ENCODE measurements at regions not wholly inside any gene's neighbourhood (a gene's known extent, or its start where the extent isn't known, plus 50 kb on each side); places are given as distances from the start of the nearest gene placed in this dataset.

DNA sequence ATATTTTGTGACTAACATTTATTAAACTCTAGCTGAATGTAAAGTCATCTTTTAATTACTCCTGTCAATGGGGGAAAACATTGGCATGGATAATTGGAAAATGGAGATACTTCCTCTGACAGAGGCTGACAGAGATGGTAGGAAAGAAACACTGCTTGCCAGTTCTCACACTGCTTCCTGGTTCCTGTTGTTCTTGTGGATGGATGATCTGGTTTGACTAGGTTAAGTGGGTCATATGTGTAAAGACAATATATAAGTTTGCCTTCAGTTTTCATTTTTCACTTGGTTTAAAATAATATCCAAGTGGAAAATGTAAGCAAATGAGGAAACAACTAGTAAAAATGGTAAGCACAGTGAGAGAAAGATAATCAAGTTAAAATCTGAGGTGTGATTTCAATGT lies 188.8 kb upstream of the CWC22 start:
- dilution Hi-C loops (cut with HindIII; ENCODE audit: low sequenced_read_pairs, unreplicated experiment) (no loop called here), in situ Hi-C loops (cut with MboI; ENCODE audit: low sequenced_read_pairs) (no loop called here)
- CTCF ChIA-PET: no interaction called here

More for the DNA sequence above, 188.8 kb upstream of the CWC22 start:
- H4K5ac ChIP-seq (ENCODE audit: low read depth, low read length): no peak overlapping the region
- no peak overlapping the region for H2AFZ ChIP-seq (replicated peaks; ENCODE audit: low read length, poor library complexity)
- BruUV-seq (replicated peaks): no TSS peak
- H3K4me2 ChIP-seq (ENCODE audit: low read depth, low read length): no peak overlapping the region
- no peak overlapping the region for H3K9ac ChIP-seq (ENCODE audit: low read depth, low read length)
- DNase-seq: no peak
- no peaks in the 10 kb centered on the region for H3K36me3 ChIP-seq (ENCODE audit: control insufficient read depth, insufficient read depth, low read length)
- no peak overlapping the region for H2BK5ac ChIP-seq (ENCODE audit: low read depth, low read length, poor library complexity, severe bottlenecking)
- no peak for ATAC-seq (ENCODE audit: low read depth)
- no peak overlapping the region for H4K8ac ChIP-seq (ENCODE audit: low read depth in 2 of 2, low read length in 2 of 2)
- no peak overlapping the region for H3K14ac ChIP-seq (replicated peaks; ENCODE audit: low read depth, low read length)
- no peak overlapping the region for H2AK5ac ChIP-seq (ENCODE audit: low read depth, low read length)
- H2AK9ac ChIP-seq (replicated peaks; ENCODE audit: low read depth, low read length, poor library complexity): no peak overlapping the region
- H3K56ac ChIP-seq (ENCODE audit: extremely low read depth, insufficient read depth, low read length): no peak overlapping the region
- POLR2A ChIA-PET (ENCODE audit: unreplicated experiment): no interaction called here
- no peak overlapping the region for H3K4ac ChIP-seq (ENCODE audit: low read depth, low read length)
- no peak overlapping the region for H2BK120ac ChIP-seq (ENCODE audit: low read depth, low read length)
- no peak overlapping the region for H3K23ac ChIP-seq (ENCODE audit: low read depth, low read length)
- H3K18ac ChIP-seq (ENCODE audit: low read depth, low read length): no peak overlapping the region
- no peak overlapping the region for H2BK20ac ChIP-seq (ENCODE audit: low read depth, low read length)
- H3K27me3 ChIP-seq (ENCODE audit: control insufficient read depth, insufficient read depth, low read length): no peaks in the 10 kb centered on the region
- H2BK15ac ChIP-seq (ENCODE audit: low read depth, low read length): no peak overlapping the region
- H3K9me1 ChIP-seq (ENCODE audit: insufficient read depth, low read length): no peaks in the 10 kb centered on the region
- no peak overlapping the region for H3K4me3 ChIP-seq (ENCODE audit: insufficient read depth, low read depth, low read length)
- no peaks in the 10 kb centered on the region for H3K9me3 ChIP-seq (ENCODE audit: control insufficient read depth, insufficient read depth, low read length)
- intact Hi-C loops (cut with micrococcal nuclease): no loop called here
- H3K79me1 ChIP-seq (ENCODE audit: low read depth in 1 of 2, low read length in 2 of 2): no peaks in the 10 kb centered on the region
- H4K91ac ChIP-seq (ENCODE audit: insufficient read depth, low read depth, low read length): no peak overlapping the region
- no peaks in the 10 kb centered on the region for H3K4me1 ChIP-seq (ENCODE audit: control insufficient read depth, insufficient read depth, low read length)
- no peak overlapping the region for H3K27ac ChIP-seq (ENCODE audit: insufficient read depth, low read length)
- TF ChIP-seq RAD21 (IDR thresholded peaks at IDR 0.05; ENCODE audit: low read length) (no peak), MAZ (IDR thresholded peaks at IDR 0.05; ENCODE audit: borderline replicate concordance, low read depth, low read length) (no peak), SMC3 (IDR thresholded peaks at IDR 0.05; ENCODE audit: low read depth, low read length) (no peak), RFX5 (IDR thresholded peaks at IDR 0.05; ENCODE audit: low read depth, low read length) (no peak), RCOR1 (IDR thresholded peaks at IDR 0.05; ENCODE audit: insufficient replicate concordance, low read length) (no peak), BHLHE40 (IDR thresholded peaks at IDR 0.05; ENCODE audit: low read depth, low read length) (no peak), FOS (IDR thresholded peaks at IDR 0.05; ENCODE audit: low read depth, low read length) (no peak), NFE2L2 (IDR thresholded peaks at IDR 0.05; ENCODE audit: low read depth, low read length) (no peak), MXI1 (IDR thresholded peaks at IDR 0.05; ENCODE audit: borderline replicate concordance, low read depth, low read length) (no peak), POLR2A (IDR thresholded peaks at IDR 0.05; ENCODE audit: low read depth, low read length) (no peak)
- TF ChIP-seq, protein P1, sequence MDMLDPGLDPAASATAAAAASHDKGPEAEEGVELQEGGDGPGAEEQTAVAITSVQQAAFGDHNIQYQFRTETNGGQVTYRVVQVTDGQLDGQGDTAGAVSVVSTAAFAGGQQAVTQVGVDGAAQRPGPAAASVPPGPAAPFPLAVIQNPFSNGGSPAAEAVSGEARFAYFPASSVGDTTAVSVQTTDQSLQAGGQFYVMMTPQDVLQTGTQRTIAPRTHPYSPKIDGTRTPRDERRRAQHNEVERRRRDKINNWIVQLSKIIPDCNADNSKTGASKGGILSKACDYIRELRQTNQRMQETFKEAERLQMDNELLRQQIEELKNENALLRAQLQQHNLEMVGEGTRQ (IDR thresholded peaks at IDR 0.05; ENCODE audit: low read depth, low read length): no peak
- TF ChIP-seq, protein P2, sequence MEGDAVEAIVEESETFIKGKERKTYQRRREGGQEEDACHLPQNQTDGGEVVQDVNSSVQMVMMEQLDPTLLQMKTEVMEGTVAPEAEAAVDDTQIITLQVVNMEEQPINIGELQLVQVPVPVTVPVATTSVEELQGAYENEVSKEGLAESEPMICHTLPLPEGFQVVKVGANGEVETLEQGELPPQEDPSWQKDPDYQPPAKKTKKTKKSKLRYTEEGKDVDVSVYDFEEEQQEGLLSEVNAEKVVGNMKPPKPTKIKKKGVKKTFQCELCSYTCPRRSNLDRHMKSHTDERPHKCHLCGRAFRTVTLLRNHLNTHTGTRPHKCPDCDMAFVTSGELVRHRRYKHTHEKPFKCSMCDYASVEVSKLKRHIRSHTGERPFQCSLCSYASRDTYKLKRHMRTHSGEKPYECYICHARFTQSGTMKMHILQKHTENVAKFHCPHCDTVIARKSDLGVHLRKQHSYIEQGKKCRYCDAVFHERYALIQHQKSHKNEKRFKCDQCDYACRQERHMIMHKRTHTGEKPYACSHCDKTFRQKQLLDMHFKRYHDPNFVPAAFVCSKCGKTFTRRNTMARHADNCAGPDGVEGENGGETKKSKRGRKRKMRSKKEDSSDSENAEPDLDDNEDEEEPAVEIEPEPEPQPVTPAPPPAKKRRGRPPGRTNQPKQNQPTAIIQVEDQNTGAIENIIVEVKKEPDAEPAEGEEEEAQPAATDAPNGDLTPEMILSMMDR (conservative IDR thresholded peaks at IDR 0.05; ENCODE audit: low read depth, low read length): no peak
- no peaks in the 10 kb centered on the region for H4K20me1 ChIP-seq (ENCODE audit: insufficient read depth, low read length)
